Transverse colon (tissue), 4 donors: ENCODE measurements at regions not wholly inside any gene's neighbourhood (a gene's known extent, or its start where the extent isn't known, plus 50 kb on each side); places are given as distances from the start of the nearest gene placed in this dataset.

Source experiments
- DNase-seq: peaks from one replicate; pipeline ENCODE4 v3.0.0-alpha.2; 2019
- H3K27ac ChIP-seq, 4 donors: fragments of 200-600 bp; sonication (generic); 2 replicates each; pipeline ENCODE4 v1.5.1; 2016 to 2018; ENCODE audit warnings: inconsistent platforms in 4 of 4
- H3K27me3 ChIP-seq: fragments of 200-600 bp; sonication (generic); 2 replicates; pipeline ENCODE4 v1.5.1; 2017; ENCODE audit warnings: inconsistent platforms
- H3K36me3 ChIP-seq, 4 donors: fragments of 200-600 bp; sonication (generic); 2 replicates each; pipeline ENCODE4 v1.5.1; 2017 to 2019; ENCODE audit warnings: inconsistent platforms in 4 of 4
- H3K4me1 ChIP-seq, 4 donors: fragments of 200-600 bp; sonication (generic); 2 replicates each; pipeline ENCODE4 v1.5.1; 2017 to 2020; ENCODE audit warnings: inconsistent platforms in 4 of 4
- H3K4me3 ChIP-seq, 4 donors: fragments of 200-600 bp; sonication (generic); 1 replicate in 1 of 4; 2 replicates in 3 of 4; pipeline versions ENCODE4 v1.5.1 to v1.6.1; 2017 to 2019; ENCODE audit warnings: inconsistent platforms in 4 of 4
- H3K9me3 ChIP-seq, 2 donors: fragments of 200-600 bp; sonication (generic); 2 replicates each; pipeline ENCODE4 v1.5.1; 2017 to 2019; ENCODE audit warnings: inconsistent platforms in 2 of 2
- EP300 ChIP-seq: sonication (generic); formaldehyde crosslinking; IDR thresholded peaks from one replicate; pipeline ENCODE4 v1.6.1; 2017; ENCODE audit warnings: antibody characterized with exemption, low read depth
- POLR2A ChIP-seq: fragments of 450-650 bp; IDR thresholded peaks from one replicate; pipeline ENCODE4 v1.6.1; 2016; ENCODE audit warnings: antibody characterized with exemption, mild to moderate bottlenecking, moderate library complexity
- POLR2AphosphoS5 ChIP-seq, 3 donors: sonication (generic); formaldehyde crosslinking; IDR thresholded peaks; one replicate each; pipeline ENCODE4 v1.6.1; 2016; ENCODE audit warnings: antibody characterized with exemption in 3 of 3
- WGBS, 2 donors: methylation state at CpG; one replicate each; pipeline ENCODE4 v1.1.5; 2018; ENCODE audit warnings: low coverage in 1 of 2; 5-methylcytosine and 5-hydroxymethylcytosine counted together
- in situ Hi-C, 4 donors: fragments of 200-750 bp; cut with MboI; loops; one replicate each; pipeline versions ENCODE4 v1.15.0 to v1.15.1; 2017; ENCODE audit warnings: low sequenced_read_pairs in 3 of 4, low pct_ligation_motif_present in 1 of 4, low pct_unique_long_range_greater_than_20kb in 1 of 4
- intact Hi-C: fragments of 100-400 bp; cut with DNase I; formaldehyde crosslinking; loops from one replicate; pipeline ENCODE4 v1.15.1; 2023; ENCODE audit warnings: low total_unique reads
- TF ChIP-seq, protein P1 (sequence below), 5 experiments: fragments of 200-600 bp in 3 of 5; fragments of 450-650 bp in 2 of 5; sonication (generic) in 3 of 5; IDR thresholded peaks; 1 replicate in 2 of 5; 2 replicates in 3 of 5; pipeline ENCODE4 v1.5.1; 2016 to 2017; ENCODE audit warnings: antibody characterized with exemption in 5 of 5, inconsistent platforms in 3 of 5, mild to moderate bottlenecking in 2 of 5, moderate library complexity in 1 of 5

- WGBS, 2 donors: 66 to 85% methylated on average over 5 of the region's 5 CpGs
- DNase-seq: no peak
- in situ Hi-C loops: no loop called here
Measured at GRCh38 chr13:54004026-54004699, 975.5 kb downstream of the OLFM4 start.

DNA sequence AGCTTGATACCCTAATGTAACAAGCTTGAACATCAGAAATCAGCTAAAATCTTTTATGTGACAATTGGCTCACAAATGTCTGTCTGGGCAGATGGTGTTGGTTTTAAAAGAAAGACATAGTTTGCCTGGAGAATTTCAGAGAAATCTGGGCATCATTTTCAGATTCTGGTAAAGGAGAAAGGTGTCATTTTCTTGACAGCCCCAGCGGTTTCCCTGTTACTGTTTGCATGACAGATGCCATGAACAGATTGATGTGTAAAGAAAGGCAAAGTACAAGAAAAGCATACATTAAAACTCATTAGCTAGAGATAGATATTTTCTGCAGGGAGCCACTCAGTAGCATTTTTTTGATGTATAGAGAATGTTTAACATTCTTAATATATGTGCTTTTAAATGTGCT lies 987.9 kb downstream of the OLFM4 start:
- 50 to 58% methylated on average over 1 of the region's 1 CpG for WGBS, 2 donors
- no peak for DNase-seq
- TF ChIP-seq, protein P1, sequence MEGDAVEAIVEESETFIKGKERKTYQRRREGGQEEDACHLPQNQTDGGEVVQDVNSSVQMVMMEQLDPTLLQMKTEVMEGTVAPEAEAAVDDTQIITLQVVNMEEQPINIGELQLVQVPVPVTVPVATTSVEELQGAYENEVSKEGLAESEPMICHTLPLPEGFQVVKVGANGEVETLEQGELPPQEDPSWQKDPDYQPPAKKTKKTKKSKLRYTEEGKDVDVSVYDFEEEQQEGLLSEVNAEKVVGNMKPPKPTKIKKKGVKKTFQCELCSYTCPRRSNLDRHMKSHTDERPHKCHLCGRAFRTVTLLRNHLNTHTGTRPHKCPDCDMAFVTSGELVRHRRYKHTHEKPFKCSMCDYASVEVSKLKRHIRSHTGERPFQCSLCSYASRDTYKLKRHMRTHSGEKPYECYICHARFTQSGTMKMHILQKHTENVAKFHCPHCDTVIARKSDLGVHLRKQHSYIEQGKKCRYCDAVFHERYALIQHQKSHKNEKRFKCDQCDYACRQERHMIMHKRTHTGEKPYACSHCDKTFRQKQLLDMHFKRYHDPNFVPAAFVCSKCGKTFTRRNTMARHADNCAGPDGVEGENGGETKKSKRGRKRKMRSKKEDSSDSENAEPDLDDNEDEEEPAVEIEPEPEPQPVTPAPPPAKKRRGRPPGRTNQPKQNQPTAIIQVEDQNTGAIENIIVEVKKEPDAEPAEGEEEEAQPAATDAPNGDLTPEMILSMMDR (IDR thresholded peaks at IDR 0.05): no peak
- TF ChIP-seq EP300 (no peak), POLR2A (no peak), POLR2AphosphoS5 (IDR thresholded peaks at IDR 0.05) (no peak)
- H3K4me1 ChIP-seq: no peaks in the 10 kb centered on the region
- H3K27ac ChIP-seq: no peak overlapping the region
- H3K9me3 ChIP-seq: peaks cover 0 to 4% of the 10 kb centered on the region in 2 donors
- H3K4me3 ChIP-seq: no peak overlapping the region
- no peaks in the 10 kb centered on the region for H3K27me3 ChIP-seq
- in situ Hi-C loops: no loop called here
- intact Hi-C loops: no loop called here
- H3K36me3 ChIP-seq: no peaks in the 10 kb centered on the region

More at GRCh38 chr13:54004026-54004699, 975.5 kb downstream of the OLFM4 start:
- Histone ChIP-seq H3K9me3 (no peaks in the 10 kb centered on the region), H3K4me3 (no peak overlapping the region), H3K27me3 (no peaks in the 10 kb centered on the region), H3K4me1 (no peaks in the 10 kb centered on the region), H3K27ac (no peak overlapping the region), H3K36me3 (no peaks in the 10 kb centered on the region)
- no peak for TF ChIP-seq POLR2AphosphoS5 (IDR thresholded peaks at IDR 0.05)
- TF ChIP-seq EP300: no peak
- intact Hi-C loops: no loop called here

GRCh38 chr13:54018485-54018884 lies 989.9 kb downstream of the OLFM4 start:
- WGBS, 2 donors: 76 to 84% methylated on average over 3 of the region's 3 CpGs

GRCh38 chr13:54029226-54029625 lies 1000.6 kb downstream of the OLFM4 start:
- in situ Hi-C loops (no loop called here), intact Hi-C loops (no loop called here)
- DNase-seq: no peak
- Histone ChIP-seq H3K36me3 (no peaks in the 10 kb centered on the region), H3K27me3 (no peaks in the 10 kb centered on the region), H3K4me1 (no peaks in the 10 kb centered on the region), H3K4me3 (no peak overlapping the region), H3K27ac (no peak overlapping the region), H3K9me3 (peaks cover 0 to 5% of the 10 kb centered on the region in 2 donors)
- 52% methylated on average over 1 of the region's 1 CpG; no CpG with 5 or more reads in 1 of the 2 donors for WGBS, 2 donors
- TF ChIP-seq POLR2A (no peak), EP300 (no peak), POLR2AphosphoS5 (IDR thresholded peaks at IDR 0.05) (no peak)
- TF ChIP-seq, protein P1 (IDR thresholded peaks at IDR 0.05): no peak

More at GRCh38 chr13:54018485-54018884, 989.9 kb downstream of the OLFM4 start:
- Histone ChIP-seq H3K27ac (no peak overlapping the region), H3K27me3 (no peaks in the 10 kb centered on the region), H3K4me3 (no peak overlapping the region), H3K9me3 (peaks cover 0 to 4% of the 10 kb centered on the region in 2 donors), H3K36me3 (no peaks in the 10 kb centered on the region), H3K4me1 (no peaks in the 10 kb centered on the region)
- TF ChIP-seq POLR2AphosphoS5 (IDR thresholded peaks at IDR 0.05) (no peak), EP300 (no peak), POLR2A (no peak)
- TF ChIP-seq, protein P1 (IDR thresholded peaks at IDR 0.05): no peak
- no peak for DNase-seq
- intact Hi-C loops (no loop called here), in situ Hi-C loops (no loop called here)

DNA sequence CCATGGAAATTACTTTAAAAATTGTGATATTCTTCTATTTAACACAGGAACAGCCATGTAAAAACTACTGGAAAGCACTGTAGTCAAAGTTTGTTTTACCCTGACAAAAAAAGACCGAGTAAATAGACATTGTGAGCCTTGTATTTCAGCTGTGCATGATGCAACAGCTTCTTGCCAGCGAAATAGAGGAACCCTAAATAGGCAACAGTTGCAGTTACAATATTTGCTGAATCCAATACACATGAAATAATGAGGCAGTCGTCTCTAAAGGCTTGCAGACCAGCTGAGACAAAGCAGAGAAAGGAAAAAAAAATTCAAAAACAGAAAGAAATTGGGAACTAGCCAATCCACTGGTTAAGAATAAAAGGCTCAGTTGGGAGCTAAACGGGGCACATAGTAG lies 1001.1 kb downstream of the OLFM4 start:
- Histone ChIP-seq H3K36me3 (no peaks in the 10 kb centered on the region), H3K4me1 (no peaks in the 10 kb centered on the region), H3K27me3 (no peaks in the 10 kb centered on the region), H3K9me3 (peaks cover 0 to 5% of the 10 kb centered on the region in 2 donors), H3K27ac (no peak overlapping the region), H3K4me3 (no peak overlapping the region)
- WGBS, 2 donors: 46% methylated on average over 4 of the region's 4 CpGs
- in situ Hi-C loops (no loop called here), intact Hi-C loops (no loop called here)
- TF ChIP-seq, protein P1 (IDR thresholded peaks at IDR 0.05): no peak
- no peak for TF ChIP-seq POLR2A
- TF ChIP-seq POLR2AphosphoS5 (IDR thresholded peaks at IDR 0.05): no peak
- TF ChIP-seq EP300: no peak
- no peak for DNase-seq
